NCI-H2081 (cell line): ENCODE measurements at regions not wholly inside any gene's neighbourhood (a gene's known extent, or its start where the extent isn't known, plus 50 kb on each side); places are given as distances from the start of the nearest gene placed in this dataset.

ENCODE experiments used
- DNase-seq, 2 experiments: peaks; one replicate each; lab custom pipeline; 2025; lab: John Stamatoyannopoulos, UW

DNA sequence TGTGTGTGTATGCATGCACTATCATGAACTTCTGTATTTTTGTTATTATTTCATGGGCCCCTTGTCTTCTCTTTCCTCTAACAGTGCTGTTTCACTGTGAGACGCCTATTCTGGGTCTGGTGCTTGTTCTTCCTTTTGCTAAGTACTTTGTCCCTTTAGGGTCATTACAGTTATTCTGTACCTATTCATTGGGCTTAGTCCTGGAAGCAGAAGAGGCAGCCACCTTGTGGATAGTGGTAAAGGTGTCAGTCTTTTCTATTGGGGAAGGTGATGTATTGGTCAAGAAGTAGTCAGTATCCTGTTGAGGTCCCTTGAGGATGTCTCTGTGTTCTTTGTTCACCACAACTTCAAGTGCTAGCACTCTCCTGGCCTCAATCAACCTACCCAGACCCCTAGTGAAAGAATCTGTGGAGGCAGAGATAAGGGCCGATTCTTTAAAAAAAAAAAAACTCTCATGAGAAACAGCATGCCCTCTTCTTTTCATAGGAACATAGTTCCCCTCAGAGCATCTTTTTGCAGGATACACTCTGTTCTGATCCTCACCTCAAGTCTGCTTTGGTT is 593.8 kb downstream of the SPRY1 start:
- no peak for DNase-seq

DNA sequence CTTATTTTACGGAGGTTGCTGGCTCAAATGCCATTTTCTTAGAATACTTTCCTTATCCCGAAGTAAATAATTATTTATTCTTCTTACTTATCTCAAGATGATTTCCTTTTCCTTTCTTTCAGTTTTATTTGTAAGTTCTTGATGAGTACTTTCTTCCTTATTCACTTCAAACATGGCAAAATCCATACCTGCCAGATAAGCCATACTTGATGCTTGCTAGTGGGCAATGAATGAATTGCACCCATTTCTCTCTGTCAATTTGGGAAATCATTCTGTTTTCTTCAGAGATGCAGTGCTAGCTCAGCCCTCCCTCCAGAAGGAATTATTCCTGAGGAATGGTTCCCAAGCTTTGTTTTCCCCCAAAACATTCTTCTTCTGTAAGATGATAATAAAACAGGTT is 598.3 kb downstream of the SPRY1 start:
- no peak for DNase-seq

DNA sequence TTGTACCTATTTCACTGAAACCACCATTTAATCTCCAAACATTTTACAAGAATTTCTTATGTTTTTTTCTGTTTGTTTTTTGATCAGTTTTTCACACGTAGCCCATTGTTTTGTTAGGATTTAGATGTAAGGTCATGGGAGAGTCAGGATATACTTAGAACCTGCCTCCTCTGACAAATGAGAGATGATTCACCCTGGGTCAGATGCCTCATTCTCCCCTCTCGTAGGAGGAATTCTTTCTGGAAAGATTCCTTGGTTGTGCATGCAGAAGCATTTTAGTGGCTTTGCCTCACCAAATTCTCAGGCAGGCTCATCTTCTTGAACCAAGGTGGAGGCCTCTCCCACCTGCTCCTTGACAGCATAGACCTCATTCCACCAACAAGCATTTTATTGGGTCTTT is 599.3 kb downstream of the SPRY1 start:
- no peak for DNase-seq

DNA sequence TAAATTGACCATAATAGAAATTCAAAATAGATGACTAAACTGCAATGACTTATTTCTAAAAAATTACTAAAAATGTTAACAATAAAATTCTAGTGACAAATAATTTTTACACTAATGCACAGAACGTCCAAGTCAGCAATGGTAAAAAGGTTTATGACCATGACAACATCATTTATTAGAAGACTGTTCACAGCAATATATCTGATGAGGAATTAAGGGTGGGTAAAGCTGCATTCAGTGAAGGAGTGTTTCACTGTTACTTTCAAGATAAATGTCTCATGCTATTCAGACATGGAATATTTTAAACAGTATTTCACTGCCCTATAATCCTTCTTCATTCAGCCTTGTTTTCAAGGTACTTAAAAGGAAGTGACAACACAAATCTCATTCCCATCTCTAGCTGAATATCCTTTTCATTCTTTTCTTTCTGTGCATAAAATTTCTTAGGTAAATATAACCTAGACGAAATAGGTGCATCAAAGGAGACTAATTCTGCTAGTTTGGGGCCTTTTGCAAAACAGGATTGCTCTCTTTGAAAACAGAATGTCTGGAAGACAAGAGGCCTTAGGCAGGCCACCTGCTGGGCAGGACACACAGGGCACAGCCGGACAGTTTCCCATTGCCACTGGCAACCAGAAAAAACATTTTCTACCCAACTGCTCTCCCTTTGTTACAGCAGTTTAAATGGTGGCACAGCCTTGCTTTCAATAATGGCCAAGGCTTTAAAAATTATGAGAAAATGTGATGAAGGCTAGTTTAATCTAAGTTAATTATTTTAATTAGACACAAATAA is 600.3 kb downstream of the SPRY1 start:
- peak; percentile 21 to 49 for DNase-seq

DNA sequence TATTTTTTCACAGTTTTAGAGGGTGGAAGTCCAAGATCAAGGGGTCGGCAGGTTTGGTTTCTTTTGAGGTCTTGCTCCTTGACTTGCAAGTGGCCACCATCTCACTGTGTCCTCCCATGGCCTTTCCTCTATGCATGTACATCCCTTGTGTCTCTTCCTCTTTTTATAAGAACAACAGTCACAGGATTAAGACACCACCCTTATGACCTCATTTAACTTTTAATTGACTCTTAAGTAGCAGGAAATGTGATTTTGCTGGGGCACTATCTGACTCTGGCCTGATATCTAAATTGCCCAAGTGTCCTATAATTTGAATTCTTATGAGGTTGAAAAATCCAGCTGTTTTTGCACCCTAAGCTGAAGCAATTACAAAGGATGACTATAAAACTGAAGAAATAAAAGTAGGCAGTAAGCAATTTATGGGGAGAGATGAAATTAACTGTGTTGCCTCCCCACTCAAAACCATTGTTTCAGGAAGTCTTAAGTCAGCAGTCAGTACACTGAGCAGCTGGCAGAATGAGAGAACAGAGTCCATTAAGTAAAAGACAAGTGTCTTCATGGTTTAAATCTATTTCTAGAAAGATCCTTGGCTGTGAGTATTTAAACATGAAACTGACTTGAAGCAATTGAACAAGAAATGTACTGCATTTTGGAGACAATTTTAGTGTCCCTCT is 601.3 kb downstream of the SPRY1 start:
- no peak for DNase-seq

DNA sequence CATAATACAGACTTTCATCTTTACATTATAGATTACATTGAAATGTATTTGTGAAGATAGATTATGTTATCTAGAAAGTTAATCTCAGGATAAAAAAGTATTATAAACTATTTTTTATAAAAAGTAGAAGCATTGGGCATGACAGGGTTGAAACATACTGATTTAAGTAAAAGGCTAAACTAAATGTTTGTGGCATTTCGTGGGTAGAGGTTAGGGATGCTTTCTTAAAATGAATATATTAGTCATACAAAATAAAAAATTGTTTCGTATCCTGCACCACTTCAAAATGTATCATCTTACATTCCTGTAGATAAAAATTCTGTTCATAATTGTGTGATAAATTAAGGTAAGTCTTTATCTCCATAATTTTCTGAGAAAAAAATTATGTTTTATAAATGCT is 603.6 kb downstream of the SPRY1 start:
- DNase-seq: no peak

DNA sequence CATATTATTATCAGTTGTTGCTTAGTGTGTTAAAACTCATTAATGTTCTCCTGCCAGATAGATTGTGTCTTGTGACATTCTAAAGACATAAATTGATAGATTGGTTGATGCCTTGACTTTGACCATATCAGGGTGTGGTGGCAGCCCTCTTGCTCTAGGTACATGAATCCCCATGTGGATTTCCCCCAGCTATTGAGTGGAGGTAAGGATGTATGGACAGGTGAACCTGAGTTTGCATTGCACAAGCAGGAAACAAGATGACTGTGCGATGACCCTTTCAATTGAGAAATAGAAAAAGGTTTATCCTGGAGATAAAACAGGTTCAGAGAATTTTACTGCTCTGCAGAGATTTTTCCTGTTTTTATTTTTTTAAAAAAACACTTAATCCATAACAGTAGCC is 619.2 kb downstream of the SPRY1 start:
- DNase-seq: no peak

DNA sequence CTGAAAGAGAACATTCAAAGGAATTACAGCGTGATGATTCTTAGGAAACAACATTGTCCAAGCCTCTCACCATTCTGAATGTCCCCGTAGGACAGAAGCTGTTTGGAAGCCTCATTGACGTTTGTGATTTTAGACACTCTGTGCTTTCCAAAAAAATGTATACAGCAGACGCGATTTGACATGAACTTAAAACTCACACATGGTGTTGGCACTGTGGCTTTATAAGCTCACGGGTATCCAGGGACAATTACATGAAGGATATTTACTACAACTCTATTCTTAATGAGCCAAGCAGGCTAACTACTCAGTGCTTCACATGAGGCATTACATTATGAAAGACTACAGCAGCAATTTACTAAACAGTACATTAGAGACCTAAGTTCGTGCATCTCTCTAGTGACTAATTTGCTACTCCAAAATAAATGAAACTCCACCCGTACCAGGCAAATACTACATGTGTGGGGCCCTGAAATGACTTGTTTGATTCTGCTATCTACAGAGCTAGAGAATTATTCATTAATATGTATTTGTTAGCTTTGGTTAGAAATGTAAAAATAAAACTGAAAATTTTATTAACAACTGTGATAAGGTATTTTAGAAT is 620.7 kb downstream of the SPRY1 start:
- no peak for DNase-seq

DNA sequence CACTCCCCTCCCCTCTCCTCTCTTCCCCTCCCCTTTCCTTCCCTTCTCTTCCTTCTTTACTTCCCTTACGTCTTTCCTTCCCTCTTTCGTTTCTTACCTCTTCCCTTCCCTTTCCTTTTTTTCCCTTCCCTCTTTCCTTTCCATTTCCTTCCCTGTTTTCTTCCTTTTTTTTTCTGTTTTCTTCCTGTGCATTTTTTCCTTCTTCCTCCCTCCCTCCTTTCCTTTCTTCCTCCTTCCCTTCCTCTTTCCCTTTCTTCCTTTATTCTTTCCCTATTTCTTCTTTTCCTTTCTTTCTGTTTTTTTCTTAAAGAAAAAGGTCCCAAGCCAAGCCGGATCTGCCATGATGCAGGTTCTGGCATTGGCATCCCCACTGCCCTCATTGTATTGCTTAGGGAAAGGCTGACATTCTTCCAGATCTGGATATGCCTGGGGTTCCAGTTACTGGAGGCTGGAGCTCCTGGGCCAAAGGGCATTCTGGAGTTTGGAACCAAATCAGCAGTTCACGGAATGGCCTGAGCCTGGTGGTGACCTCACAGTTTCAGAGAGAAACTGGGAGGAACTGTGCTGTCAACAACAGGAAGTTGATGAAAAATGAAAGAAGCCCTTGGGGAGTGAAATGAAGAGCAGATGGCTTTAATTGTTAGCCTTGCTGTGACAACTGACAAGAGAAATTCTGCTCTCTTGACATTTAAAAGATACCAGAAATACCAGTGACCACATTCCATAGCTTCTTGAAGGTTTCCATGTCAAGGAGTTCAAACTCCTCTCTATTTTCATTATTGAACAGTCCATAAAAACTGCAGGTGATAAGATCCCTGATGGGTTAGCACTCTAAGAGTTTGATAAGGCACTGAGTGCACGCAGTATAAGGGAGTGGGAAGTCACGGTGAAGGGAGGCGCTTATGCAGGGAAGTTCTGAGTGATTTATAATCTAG is 622.1 kb downstream of the SPRY1 start:
- no peak for DNase-seq

DNA sequence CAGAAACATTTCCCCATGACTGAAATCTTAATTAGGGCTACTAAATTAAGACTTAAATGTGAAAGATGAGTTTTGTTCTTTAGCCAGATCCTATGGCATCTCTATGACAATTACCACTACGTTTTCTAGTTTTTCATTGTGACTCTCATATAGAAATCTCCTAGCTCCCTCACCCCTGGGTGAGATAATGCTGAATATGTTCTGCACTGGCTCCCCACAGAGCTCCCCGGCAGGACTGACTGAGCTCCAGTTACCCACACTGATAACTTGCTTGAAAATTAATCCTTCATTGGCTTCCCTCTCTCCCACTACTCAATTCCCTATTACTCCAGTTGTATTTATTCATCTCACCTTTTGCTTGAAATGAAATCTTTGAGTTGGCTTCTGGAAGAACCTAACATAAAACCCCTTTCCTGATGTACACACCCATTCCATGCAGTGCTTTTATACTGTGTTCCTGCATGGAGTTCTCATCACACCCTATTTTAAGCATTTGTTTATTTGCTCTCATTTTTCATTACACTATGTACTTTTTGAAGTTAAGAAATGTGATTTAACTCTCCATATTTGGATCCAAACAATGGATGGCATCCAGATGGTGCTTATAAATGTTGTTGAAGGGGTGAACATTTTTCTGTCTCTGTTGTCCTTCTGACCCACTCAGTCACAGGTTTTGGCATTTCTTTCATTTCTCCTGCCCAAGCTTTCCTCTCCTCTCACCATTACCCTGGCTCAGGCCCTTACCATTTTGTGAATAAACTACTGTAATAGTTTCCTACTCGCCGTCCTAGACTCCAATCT is 623.4 kb downstream of the SPRY1 start:
- DNase-seq: no peak

DNA sequence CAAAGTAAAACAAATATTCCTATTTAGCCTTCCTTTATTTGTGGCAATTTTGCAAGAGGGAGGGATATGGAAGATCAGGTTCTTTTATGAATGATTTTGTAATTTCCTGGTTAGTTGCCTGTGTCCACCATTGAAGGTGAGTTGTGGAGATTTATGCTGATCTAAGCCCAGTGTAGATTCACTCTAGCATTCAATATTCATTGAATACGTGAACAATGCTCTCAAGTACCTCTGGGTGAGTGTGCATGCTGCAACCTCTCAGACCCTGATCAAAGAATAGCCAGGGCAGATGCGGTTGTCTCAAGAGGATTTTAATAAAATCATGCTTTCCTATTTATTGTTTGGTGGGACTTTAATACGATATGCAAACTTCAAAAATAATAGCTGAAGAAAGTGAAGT is 628.4 kb downstream of the SPRY1 start:
- no peak for DNase-seq

DNA sequence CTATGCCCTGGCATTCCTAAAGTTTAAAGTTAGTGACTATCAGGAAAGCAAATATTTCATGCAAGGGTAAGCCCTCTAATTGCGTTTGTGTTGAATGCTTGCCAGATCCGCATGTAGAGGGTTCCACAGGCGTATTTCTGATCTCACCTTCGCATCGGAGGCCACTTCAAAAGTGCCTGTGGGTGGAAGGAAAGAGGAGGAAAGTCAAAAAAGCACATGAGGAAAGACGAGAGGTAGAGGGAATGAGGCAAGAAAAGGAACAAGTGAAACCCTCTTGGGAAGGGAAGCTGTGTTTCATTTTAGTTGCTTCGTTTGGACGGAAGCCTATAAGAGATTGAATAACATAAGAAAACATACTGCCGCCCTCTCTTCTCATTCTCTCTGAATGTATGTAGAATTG is 628.8 kb downstream of the SPRY1 start:
- peak; percentile 10 to 40 for DNase-seq

DNA sequence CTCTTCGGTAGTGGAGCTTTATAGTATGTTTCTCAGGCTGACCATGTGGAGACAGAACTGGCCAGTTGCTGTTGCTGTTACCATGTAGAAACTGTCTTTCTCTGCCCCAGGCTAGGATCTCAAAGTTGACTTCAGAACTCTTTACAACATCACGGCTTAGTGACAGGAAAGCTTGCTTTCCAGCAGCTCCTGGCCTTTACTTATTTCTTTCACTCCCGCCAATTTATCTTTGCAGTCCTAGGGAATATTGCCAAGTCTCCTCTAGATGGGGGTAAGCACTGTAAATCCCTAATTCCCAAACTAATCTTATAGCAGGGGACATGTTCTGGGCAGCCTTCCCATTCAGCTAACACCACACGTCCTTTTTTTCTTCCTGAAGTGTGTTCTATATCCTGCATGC is 631.6 kb downstream of the SPRY1 start:
- DNase-seq: no peak

DNA sequence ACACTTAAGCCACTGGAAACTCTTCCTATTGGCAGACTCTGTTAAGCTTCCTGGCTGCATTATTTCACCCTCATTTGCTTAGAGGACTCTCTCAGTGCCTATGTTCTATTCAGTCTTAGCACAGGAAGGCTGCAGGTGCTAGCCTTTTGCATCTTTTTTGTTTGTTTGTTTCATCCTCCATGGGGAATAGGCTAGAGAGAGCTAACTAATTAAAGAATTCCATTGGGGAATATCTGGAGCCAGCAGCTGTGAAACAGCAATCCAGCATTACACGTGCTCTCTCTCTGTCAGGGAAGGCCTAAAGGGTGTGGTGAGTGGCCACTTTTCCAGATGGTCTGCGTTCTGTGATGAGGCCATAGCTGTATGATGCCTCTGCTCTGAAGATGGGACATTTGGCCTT is 633.6 kb downstream of the SPRY1 start:
- peak in 1 of 2 experiments; percentile 25 for DNase-seq

DNA sequence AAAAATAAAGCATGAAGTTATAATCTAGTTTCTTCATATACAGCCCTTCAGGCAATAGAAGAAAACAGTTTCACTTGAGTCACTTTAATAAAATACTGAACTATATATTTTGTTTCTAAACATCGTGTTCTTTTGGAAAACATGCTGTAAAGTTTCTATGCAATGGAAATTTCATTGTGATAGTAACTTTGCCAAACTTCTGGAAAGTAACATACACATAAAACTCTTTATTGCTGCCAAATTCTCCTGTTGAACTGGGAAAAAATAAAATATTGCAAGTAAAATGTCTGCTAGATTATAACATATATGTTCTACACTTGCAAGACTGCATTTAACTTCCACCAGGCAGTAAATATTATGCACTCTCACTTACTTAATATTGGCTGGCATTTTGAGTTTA is 635.4 kb downstream of the SPRY1 start:
- no peak for DNase-seq

DNA sequence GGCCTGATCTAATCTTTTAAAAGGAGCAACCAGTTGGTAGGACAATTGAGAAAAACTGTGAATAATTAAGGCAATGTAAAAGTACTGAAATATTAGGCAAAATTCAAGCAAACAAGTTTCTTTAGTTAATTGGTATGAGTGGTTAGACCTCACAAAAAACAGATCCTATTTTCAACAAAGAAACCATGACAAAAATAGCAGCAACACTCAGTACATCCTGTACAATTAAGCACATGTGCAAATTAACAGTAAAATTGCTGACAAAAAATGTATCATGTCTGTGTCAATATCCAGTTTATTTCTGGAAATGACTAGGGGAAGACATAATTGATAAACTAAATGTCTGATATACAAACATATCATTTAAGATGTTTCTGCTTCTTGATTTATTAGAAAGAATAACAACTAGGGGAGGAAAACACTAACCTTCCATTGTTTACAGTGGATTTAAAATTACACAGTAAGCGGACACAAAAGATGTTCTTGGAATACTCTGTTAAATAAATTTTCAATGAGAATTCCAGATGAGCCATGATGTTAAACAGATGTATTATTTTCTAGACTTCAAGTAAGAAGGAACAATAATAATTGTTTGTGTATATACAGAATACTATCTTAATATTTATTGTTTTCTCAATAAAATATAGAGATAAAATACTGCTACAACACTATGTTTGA is 638.9 kb downstream of the SPRY1 start:
- no peak for DNase-seq

DNA sequence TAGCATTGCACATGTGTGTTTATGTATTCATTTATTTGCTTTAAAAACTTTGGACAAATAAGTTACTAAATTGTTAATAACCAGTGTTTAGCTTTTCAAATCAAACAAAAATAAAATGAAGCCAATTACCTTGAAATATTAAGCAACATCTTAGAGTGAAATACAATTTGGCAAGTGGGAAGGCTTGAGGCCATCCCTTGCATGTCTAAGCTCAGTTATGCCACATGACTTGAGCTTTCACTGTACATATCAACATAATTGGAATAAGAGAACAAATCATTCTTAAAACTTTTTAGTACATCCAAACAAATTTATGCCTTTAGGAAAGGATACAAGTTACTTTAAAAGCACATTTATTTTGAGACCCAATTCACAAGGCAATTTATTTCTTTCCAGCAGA is 640.6 kb downstream of the SPRY1 start:
- DNase-seq: no peak

DNA sequence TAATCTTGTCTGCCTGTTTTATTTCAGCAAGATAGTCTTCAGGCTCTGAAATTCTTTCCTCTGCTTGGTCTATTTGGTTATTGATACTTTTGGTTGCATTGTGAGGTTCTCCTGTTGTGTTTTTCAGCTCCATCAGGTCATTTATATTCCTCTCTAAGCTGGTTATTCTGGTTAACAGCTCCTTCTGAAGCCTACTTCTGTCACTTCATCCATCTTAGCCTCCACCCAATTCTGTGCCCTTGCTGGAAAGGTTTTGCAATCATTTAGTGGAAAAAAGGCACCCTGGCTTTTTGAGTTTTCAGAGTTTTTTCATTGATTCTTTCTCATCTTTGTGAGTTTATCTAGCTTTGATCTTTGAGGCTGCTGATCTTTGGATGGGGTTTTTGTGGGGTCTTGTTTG is 647.7 kb downstream of the SPRY1 start:
- DNase-seq: no peak

DNA sequence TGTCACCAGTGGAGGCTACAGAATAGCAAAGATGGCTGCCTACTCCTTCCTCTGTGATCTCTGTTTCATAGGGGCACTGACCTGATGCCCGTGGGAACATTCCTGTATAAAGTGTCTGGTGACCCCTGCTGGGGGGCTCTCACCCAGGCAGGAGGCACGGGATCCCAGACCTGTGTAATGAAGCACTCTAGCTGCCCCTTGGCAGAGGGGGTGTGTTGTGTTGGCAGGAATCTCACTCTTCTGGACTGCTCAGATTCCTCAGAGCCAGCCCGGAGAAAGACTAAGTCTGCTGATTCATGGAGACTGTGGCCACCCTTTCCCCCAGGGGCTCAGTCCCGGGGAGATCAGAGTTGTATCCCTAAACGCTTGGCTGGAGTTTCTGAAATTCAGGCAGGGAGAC is 648.3 kb downstream of the SPRY1 start:
- no peak for DNase-seq

DNA sequence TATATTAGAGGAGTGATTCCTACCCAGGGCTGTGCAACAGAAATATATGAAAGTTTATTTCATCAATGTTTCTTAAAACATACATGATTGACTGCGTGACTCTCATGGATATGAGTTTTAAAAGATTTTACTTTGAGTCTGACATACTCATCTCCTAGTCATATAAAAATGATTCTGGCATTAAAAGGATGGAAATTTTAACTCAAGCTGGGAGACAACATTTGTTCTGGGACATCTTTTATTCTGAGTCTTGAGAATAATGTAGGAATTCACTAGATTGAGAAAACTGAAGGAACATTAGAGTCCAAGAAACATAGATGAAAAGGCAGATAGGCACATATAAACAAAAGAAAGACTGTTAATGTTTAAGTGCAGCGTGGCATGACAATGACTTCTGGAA is 649.6 kb downstream of the SPRY1 start:
- no peak for DNase-seq
